AG04449 (cell line): ENCODE measurements at regions not wholly inside any gene's neighbourhood (a gene's known extent, or its start where the extent isn't known, plus 50 kb on each side); places are given as distances from the start of the nearest gene placed in this dataset.

ENCODE experiments used
- CTCF ChIA-PET: fragments of 350-600 bp; formaldehyde crosslinking; extraction: SDS; loops from one replicate; lab custom pipeline; 2021; ENCODE audit warnings: antibody characterized with exemption; lab: Yijun Ruan, JAX
- POLR2A ChIA-PET: fragments of 400-600, 350-600 bp; formaldehyde crosslinking; extraction: SDS; loops from one replicate; lab custom pipeline; 2020; ENCODE audit warnings: antibody characterized with exemption, inconsistent platforms; lab: Yijun Ruan, JAX
- DNase-seq: peaks from one replicate; pipeline ENCODE4 v3.0.0-alpha.2; 2010; ENCODE audit warnings: low read depth, low spot score
- H3K4me3 ChIP-seq: 2 replicates; pipeline ENCODE4 v1.5.1; 2011; ENCODE audit warnings: low read depth, mild to moderate bottlenecking, control low read depth, low read length
- CTCF ChIP-seq: IDR thresholded peaks from one replicate; pipeline ENCODE4 v1.5.1; 2011; ENCODE audit warnings: mild to moderate bottlenecking, moderate library complexity, low read length, control low read depth, inconsistent platforms; ENCODE audit not compliant: insufficient read depth; ENCODE audit errors: missing control alignments

- ChIA-PET POLR2A (no interaction called here), CTCF (interaction anchor here (0.8 to 1.2 kb wide), 2 partner anchors 478 to 479 kb away, joined by 3 read pairs; no protein-coding TSS in a partner anchor)
- no peak overlapping the region for H3K4me3 ChIP-seq
- no peak for TF ChIP-seq CTCF
- no peak for DNase-seq
These were observed 341.3 kb upstream of the PRDM1 start for GRCh38 chr6:105744815-105745214.

DNA sequence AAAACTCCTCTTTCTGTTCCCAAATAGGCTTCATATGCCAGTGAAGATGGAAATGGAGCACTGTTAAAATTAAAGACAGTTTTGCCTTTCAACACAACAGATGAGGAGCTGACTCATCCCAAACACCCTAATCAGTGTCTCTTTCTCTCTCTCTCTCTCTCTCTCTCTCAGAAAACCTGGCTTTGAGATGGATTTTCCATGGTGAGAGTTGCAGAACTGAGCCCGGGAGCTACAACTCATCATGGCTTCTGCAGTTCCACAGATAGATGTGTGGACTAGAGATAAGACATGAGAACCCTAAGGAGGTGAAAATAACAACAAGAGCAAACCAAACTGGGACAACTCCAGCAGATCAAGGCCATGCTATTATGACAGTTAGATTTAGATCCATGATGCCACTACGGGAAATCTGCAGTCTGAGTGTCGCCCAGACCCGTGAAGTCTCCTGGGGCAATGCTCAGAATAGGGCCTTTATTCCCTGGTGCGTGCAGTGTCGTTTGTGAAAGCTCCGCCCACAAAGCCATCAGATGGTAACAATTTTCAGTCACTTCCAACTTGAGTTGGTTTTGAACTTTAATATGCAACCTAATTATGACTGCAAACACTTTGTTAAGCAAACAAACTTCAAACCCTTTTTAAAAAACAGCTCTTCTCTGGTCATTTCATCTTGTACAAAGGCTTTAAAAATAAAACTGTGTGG is 338.2 kb upstream of the PREP start:
- no peak for DNase-seq
- H3K4me3 ChIP-seq, result no peak overlapping the region
- POLR2A ChIA-PET, result no interaction called here
- CTCF ChIA-PET, result interaction anchor here (1.5 to 1.8 kb wide), 2 partner anchors 13 to 482 kb away, joined by 4 to 5 read pairs; no protein-coding TSS in a partner anchor
- no peak for TF ChIP-seq CTCF

- no peak for DNase-seq
- no peak for TF ChIP-seq CTCF
- H3K4me3 ChIP-seq, result no peak overlapping the region
- ChIA-PET POLR2A (no interaction called here), CTCF (interaction anchor here (1.4 to 1.5 kb wide), 2 partner anchors 9 to 12 kb away, joined by 3 to 5 read pairs; no protein-coding TSS in a partner anchor)
These were observed 336.9 kb upstream of the PREP start for GRCh38 chr6:105739764-105740163.

GRCh38 chr6:105733556-105734162 is 330.8 kb upstream of the PREP start:
- peak; percentile 23 for TF ChIP-seq CTCF
- no peak overlapping the region for H3K4me3 ChIP-seq
- ChIA-PET CTCF (interaction anchor here (0.6 to 3.4 kb wide), 7 partner anchors 16 to 568 kb away, joined by 3 to 14 read pairs (median 4); partner anchors contain the start of gene PRDM1), POLR2A (interaction anchor here (1.2 kb wide), 1 partner anchor 261 kb away, joined by 5 read pairs; no protein-coding TSS in a partner anchor)
- no peak for DNase-seq

GRCh38 chr6:105728995-105729394 is 326.1 kb upstream of the PREP start:
- no peak for DNase-seq
- ChIA-PET POLR2A (no interaction called here), CTCF (interaction anchor here (0.9 to 2.3 kb wide), 2 partner anchors 241 to 298 kb away, joined by 3 to 9 read pairs; no protein-coding TSS in a partner anchor)
- no peak overlapping the region for H3K4me3 ChIP-seq
- TF ChIP-seq CTCF, result no peak
